ENCODE measurements at regions not wholly inside any gene's neighbourhood (a gene's known extent, or its start where the extent isn't known, plus 50 kb on each side); places are given as distances from the start of the nearest gene placed in this dataset.

DNA sequence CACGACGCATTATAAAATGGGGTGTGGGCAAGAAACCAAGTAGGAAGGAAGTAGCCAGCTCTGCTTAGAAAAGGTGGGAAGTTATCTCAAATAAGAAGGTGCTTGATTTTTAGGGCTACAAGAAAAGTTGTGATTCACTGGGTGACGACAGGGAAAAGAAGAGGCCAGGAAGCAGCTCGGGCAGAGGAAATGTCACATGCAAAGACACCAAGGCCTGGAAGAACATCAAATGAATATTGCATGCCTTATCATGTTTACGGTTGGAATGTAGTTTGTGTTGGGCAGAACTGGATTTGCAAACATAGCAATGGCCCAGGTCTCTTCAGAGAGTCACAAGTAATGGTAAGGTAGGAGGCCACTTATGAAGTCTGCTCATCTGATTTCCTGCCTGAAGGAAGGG is 610.6 kb downstream of the IRS1 start:
- no peak for DNase-seq (ENCODE audit: low read depth, low spot score)
- Mint-ChIP-seq H3K4me3 (no peak overlapping the region), H3K27me3 (ENCODE audit: low read depth) (no peaks in the 10 kb centered on the region), H3K4me1 (peaks cover 30% of the 10 kb centered on the region), H3K9me3 (peaks cover 6% of the 10 kb centered on the region), H3K36me3 (ENCODE audit: low read depth) (no peaks in the 10 kb centered on the region), H3K27ac (ENCODE audit: unreplicated experiment) (no peak overlapping the region)
- TF ChIP-seq, protein P1, sequence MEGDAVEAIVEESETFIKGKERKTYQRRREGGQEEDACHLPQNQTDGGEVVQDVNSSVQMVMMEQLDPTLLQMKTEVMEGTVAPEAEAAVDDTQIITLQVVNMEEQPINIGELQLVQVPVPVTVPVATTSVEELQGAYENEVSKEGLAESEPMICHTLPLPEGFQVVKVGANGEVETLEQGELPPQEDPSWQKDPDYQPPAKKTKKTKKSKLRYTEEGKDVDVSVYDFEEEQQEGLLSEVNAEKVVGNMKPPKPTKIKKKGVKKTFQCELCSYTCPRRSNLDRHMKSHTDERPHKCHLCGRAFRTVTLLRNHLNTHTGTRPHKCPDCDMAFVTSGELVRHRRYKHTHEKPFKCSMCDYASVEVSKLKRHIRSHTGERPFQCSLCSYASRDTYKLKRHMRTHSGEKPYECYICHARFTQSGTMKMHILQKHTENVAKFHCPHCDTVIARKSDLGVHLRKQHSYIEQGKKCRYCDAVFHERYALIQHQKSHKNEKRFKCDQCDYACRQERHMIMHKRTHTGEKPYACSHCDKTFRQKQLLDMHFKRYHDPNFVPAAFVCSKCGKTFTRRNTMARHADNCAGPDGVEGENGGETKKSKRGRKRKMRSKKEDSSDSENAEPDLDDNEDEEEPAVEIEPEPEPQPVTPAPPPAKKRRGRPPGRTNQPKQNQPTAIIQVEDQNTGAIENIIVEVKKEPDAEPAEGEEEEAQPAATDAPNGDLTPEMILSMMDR (conservative IDR thresholded peaks at IDR 0.05) = no peak

DNA sequence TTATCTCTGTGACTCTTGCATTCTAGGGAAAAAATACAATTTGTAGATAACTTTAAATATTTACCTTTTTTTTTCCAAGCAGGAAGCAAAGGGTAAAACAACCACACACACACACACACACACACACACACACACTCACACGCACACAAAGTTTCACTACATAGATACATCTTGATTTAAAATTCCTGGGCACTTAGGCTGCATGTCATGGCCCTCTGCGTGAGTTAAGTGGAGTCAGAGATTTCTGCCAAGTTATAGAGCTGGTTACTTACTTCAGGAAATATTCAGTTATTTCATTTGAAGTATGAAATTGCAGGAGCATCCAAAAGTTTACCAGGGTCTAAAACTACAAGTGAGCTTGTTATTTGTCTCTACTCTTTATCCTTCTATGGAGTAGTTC is 612.0 kb downstream of the IRS1 start:
- Mint-ChIP-seq H3K9me3 (peaks cover 11% of the 10 kb centered on the region), H3K4me1 (peaks cover 31% of the 10 kb centered on the region), H3K27ac (ENCODE audit: unreplicated experiment) (no peak overlapping the region), H3K4me3 (no peak overlapping the region), H3K27me3 (ENCODE audit: low read depth) (no peaks in the 10 kb centered on the region), H3K36me3 (ENCODE audit: low read depth) (peaks cover 2% of the 10 kb centered on the region)
- TF ChIP-seq, protein P1 (conservative IDR thresholded peaks at IDR 0.05) = no peak
- no peak for DNase-seq (ENCODE audit: low read depth, low spot score)

DNA sequence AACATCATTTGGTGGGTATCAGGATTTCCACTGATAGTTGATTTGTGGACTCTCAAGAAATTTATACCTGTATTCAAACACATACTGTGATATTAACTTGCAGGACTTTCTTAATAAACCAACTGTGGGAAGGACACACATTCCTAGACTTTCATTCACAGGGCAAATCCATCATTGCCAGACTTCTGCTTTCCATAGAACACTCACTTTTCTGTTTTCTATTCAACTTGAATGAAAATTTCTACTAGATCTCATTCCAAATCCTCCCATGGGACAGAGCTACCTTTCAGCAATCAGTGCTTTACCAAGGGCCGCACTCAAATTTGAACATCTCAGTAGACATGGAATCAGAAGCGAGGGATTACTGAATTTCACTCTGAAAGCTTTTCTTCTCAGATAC is 612.5 kb downstream of the IRS1 start:
- Mint-ChIP-seq H3K27me3 (ENCODE audit: low read depth) (no peaks in the 10 kb centered on the region), H3K27ac (ENCODE audit: unreplicated experiment) (no peak overlapping the region)

DNA sequence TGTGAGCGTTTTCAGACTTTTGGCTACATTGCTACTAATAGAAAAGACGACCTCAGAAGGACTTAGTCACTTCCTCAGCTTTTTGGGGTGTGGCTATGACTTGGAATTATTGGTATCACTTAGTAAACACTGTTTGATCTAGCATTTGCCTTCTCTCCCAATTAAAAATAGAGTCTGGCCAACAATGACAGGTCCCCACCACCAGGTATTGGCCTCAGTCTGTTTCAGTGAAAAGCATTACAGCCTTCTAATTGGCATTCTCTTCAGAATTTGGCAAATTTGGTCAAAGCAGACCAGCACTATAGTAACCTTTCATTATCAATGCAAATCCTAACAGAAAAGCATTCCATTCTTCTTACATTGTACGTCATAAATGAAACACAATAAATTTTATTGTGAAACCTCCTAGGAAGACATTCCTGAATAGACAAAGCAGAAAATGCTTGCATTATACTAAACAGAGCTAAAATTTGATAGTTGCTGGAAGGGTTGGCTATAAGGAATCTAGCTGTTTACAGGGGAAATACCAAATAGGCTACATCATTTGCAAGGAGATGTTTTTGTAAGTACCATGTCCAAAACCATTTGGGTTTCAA is 613.9 kb downstream of the IRS1 start:
- DNase-seq (ENCODE audit: low read depth, low spot score) = no peak
- Mint-ChIP-seq H3K36me3 (ENCODE audit: low read depth) (peaks cover 2% of the 10 kb centered on the region), H3K4me3 (no peak overlapping the region), H3K9me3 (peaks cover 11% of the 10 kb centered on the region), H3K27me3 (ENCODE audit: low read depth) (no peaks in the 10 kb centered on the region), H3K4me1 (peaks cover 32% of the 10 kb centered on the region), H3K27ac (ENCODE audit: unreplicated experiment) (no peak overlapping the region)
- TF ChIP-seq, protein P1 (conservative IDR thresholded peaks at IDR 0.05) = no peak

More for the DNA sequence above, 612.5 kb downstream of the IRS1 start:
- Mint-ChIP-seq H3K4me1 (peaks cover 32% of the 10 kb centered on the region), H3K4me3 (no peak overlapping the region), H3K36me3 (ENCODE audit: low read depth) (peaks cover 2% of the 10 kb centered on the region), H3K9me3 (peaks cover 11% of the 10 kb centered on the region)
- no peak for DNase-seq (ENCODE audit: low read depth, low spot score)
- TF ChIP-seq, protein P1 (conservative IDR thresholded peaks at IDR 0.05) = no peak

DNA sequence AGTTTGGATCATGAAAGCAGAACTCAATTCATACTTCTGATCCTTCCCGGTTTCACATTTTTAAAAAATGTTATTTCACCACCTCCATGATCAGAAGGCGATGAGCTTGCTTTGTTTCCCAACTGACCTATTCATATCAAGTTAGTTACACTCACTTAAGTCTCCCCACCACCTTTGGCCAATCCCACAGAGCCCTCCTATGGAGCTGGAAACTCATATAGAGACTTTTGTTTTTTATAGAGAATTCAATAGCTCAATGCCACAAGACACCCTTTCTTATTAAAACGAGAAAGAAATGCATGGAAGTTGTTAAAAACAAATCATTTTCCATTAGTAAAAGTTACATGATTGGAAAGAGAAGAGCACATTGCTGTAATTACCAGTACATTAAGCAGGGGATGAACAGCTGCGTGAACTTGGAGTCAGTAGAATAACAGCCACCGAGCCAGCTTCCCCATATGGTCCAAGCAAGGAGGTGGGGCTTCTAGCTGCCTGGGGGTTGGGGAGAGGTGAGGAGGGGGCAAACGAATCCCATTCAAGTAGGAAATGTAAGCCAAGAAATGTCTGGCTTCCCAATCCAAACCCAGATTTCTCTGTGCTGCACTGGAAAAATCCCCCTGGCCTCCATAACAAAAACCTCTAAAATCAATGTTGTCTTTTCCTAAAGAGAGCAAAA is 614.5 kb downstream of the IRS1 start:
- Mint-ChIP-seq H3K27me3 (ENCODE audit: low read depth) (no peaks in the 10 kb centered on the region), H3K4me3 (no peak overlapping the region), H3K36me3 (ENCODE audit: low read depth) (peaks cover 2% of the 10 kb centered on the region), H3K27ac (ENCODE audit: unreplicated experiment) (peak overlapping the region; percentile 20), H3K9me3 (peaks cover 11% of the 10 kb centered on the region), H3K4me1 (peaks cover 32% of the 10 kb centered on the region)
- no peak for DNase-seq (ENCODE audit: low read depth, low spot score)
- TF ChIP-seq, protein P1 (conservative IDR thresholded peaks at IDR 0.05) = no peak
